GM19351 (cell line): ENCODE measurements at regions not wholly inside any gene's neighbourhood (a gene's known extent, or its start where the extent isn't known, plus 50 kb on each side); places are given as distances from the start of the nearest gene placed in this dataset.
A peak's percentile ranks its signal among the peaks of the same experiment; 100 is the strongest.

Experiments
- ATAC-seq: cut with Tn5 transposase; IDR thresholded peaks from one replicate; pipeline ENCODE4 v1.9.1; 2021; ENCODE audit warnings: mild to moderate bottlenecking, moderate library complexity; ENCODE audit not compliant: unreplicated experiment

DNA sequence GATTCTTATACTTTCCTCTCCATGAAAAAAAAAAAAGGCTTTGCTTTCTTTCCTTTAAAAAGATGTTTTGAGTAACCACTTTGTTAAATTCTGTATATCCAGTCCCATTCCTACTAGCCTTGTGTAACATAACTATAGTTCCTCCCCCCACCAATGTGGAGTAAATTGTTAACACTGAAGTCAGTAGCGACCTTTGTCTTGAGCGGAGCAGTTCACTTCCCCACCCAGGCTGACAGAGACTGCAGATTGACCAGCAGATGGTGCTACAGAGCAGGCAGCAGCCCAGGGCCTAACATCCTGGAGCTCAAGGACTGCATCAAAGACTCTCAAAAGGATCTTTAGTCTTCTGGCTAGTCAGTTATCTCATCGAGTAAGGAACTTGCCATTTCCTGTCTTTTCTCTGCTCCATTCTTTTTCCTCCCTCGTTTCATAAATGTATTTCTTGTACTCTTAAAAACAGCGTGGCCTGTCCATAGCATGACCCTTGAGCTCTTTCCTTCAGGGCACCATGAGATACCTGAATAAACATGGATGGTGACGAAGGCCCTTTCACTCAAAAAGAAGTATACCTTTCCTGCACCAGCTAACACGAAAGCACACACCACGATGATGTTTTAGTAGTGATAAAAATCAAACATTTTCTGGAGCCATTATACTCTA lies 503.5 kb upstream of the PKN2 start:
- ATAC-seq: peak; percentile 99

DNA sequence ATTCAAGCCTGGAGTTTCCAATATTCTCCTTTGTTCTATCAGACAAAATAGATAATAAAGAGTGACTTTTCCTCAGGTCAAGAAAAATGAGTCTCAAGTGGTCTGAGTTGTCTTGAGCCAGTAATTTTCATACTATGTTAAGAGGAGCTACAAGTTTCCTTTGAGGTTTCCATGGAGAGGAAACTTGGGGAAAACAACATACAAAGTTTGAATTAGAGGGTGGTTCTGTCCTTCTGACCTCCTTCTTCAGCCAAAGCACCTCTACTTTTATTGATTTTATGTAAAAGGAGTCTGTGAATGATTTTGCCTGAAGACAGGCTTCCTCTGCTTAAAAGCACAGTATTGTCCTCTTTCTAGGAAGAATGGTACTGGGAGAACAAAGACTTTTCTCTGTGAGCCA lies 497.2 kb upstream of the PKN2 start:
- no peak for ATAC-seq

GRCh38 chr1:88188038-88188437 lies 496.0 kb upstream of the PKN2 start:
- ATAC-seq: no peak

DNA sequence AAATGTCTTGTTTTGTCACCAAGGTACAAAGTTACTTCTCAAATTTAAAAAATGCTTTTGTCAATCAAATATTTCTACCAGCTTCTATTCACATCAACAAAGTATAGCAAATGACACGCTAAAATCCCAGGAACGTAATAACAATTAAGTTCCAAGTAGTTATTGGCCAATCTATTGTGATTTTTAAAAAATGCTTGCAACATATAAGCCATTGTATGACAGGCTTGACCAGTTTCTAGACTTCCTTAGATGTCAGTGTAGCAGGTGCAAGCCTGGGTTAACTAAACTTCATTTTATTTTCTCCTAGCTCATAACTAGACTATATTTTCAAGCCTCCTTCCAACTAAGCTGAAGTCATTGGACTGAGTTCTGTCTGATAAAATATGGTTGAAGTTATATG lies 494.5 kb upstream of the PKN2 start:
- ATAC-seq: no peak

DNA sequence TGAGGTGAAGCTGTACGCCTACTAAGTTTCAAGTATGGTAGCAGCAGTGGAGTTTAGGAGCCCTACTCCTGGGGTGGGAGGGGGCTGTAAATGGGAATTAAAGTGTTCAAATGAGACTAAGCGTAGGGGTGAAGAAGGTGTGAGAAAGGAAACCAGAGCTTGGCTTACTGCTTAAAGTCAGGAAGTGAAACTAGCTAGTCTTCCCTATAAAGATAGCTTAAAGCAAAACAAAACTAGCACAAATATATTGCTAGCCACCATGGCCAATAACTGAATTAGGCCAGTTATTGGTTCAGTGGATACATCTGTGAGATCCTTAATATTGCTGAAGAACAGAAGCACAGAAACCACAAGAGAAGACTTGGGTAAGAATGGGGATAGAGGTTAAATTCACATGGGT lies 492.2 kb upstream of the PKN2 start:
- ATAC-seq: peak; percentile 95

- ATAC-seq: no peak
These were observed 489.5 kb upstream of the PKN2 start for GRCh38 chr1:88194542-88194941.

DNA sequence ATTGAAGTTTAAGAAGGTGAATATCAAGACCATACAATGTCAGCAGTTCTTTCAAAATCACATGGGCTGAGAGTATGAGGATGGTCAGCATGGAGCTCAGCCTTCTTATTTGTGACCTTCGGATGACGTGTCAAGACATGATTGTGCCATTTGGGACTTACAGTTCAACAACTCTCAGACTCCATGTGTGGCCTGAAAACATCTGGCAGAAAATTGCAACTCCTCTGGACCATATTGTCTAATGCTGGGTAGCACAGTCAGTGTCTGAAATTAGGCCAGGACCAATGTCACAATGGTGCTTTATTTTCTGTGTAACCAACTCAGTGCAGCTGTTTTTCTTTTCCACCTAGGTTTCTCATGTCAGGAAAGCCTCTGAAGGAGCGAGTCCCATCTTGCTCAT lies 483.5 kb upstream of the PKN2 start:
- no peak for ATAC-seq

GRCh38 chr1:88204111-88204510 lies 480.0 kb upstream of the PKN2 start:
- no peak for ATAC-seq

DNA sequence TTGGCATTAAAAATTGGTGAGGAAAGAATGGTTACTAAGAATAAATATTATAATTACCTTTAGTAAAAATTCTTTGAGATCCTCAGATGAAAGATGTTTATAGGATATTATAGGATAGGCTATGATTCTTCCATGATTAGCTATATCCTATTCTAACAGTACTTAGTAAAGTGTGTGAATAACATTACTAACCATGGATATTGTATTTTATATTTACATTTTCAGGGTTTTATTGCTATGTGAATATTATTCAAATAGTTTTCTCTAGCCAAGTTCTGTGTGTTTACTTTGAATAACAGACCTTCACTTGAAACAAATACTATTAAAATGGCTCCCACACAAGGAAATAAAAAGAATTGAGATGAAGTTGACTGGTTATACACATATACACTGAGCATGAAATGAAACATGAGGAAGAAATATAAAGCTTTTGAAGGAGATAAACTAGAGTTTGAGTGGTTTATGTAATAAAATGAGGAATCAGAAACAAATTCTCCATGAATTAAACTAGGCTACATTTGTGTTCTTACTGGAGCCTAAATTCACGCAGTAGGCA lies 479.4 kb upstream of the PKN2 start:
- ATAC-seq: no peak

DNA sequence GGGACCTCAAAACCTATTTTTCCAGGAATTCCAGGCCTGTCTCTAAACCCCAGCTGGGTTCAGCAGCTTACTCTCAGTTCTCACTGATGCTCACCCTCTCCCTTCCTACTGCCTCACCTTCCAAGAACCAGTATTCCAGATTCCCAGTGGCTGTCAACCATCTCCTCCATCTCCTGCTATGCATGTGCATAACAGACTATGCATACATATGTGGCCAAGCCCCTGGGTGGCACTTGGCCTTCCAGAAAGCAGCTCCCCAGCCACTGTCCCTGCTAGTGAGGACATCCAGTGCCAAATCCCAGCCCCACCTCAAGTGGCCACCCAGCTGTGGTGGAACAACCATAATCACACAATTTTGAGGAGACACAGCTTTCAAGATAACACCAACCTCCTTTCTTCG lies 475.7 kb upstream of the PKN2 start:
- ATAC-seq: no peak

DNA sequence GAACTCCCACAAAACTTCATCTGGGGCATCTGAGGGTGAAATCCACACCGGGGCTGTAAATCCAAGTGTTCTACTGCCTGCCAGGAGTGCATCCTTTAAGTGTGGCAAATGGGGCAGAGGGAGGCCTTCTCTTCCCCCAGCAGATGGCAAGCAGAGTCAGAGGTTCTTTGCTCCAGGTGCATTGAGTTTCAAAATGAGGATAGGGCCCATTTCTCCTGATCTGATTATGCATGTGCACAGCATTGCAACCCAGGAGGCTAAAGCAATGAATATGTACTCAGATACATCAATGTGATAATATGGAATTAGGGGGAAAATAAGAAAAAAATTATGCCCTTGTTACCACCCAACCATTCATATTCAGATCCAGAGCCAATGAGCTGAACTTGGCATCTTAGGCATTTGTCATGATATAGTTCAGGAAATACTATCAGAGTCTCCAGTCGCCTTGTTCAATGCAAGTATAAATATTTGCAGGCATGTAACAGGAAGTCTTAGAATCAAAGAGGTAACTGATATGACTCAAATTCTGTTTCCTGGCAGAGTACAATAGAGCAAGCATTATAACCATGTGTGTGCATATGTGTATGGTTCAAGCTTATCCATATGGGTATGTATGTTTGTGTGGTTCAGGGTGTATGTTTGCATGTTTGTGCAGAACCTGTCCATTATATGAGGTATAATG lies 473.8 kb upstream of the PKN2 start:
- ATAC-seq: no peak

DNA sequence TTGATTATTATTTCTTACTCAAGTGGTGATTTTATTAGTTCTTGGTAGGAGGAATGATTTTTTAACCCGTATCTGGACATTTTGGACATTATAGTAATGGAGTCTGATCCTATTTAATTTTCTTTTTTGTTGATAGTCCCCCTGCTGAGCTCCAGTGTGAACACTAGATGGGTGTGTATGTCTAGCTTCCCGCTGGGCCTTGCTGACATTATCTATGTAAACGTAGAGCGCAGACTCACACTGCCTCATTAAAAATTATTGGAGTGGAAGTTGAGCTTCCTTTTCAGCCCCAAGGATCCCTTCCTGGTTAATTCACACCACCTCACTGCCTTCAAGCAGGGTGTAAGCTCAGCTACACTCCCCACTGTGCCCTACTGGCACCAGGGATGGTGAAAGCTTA lies 467.6 kb upstream of the PKN2 start:
- no peak for ATAC-seq

DNA sequence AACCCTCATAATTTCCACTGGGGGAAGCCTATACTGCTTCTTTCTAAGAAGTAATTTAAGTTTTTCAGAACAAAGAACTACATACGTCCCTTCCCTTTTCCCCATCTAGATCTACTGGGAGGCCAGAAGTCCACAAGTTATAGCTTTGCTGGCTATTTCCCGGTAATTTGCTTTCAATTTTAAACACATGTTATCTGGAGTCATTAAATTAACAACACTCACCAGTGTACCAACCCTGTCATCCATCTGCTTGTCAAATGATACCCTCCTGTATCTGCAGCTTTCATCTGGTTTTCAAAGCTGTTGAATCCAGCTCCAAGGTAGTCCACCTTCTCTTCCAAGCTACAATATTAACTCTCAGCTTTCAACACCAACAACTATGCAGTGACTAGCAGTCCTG lies 466.7 kb upstream of the PKN2 start:
- no peak for ATAC-seq

- no peak for ATAC-seq
These were observed 464.6 kb upstream of the PKN2 start for GRCh38 chr1:88219521-88219920.

GRCh38 chr1:88221411-88221810 lies 462.7 kb upstream of the PKN2 start:
- ATAC-seq: no peak

- ATAC-seq: no peak
These were observed 459.2 kb upstream of the PKN2 start for GRCh38 chr1:88224906-88225305.

DNA sequence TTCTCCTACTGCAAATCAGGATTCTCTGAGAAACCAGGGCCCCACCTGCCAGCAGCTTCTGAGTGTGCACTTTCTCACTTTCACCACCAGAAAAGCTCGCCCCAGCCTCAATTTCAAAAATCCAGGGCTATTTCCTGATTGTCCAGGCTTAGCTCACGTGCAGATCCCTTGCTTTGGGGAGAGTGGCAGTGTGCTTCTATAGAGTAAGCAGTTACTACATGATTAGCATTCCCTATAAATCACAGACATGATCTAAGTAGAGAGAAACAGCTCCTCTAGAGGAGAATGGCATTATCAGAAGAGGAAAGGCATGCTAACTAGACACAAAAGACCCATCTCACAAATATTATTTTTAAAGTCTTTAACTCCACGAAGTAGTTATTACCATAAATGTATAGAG lies 456.0 kb upstream of the PKN2 start:
- ATAC-seq: no peak

- no peak for ATAC-seq
These were observed 453.9 kb upstream of the PKN2 start for GRCh38 chr1:88230126-88230525.

DNA sequence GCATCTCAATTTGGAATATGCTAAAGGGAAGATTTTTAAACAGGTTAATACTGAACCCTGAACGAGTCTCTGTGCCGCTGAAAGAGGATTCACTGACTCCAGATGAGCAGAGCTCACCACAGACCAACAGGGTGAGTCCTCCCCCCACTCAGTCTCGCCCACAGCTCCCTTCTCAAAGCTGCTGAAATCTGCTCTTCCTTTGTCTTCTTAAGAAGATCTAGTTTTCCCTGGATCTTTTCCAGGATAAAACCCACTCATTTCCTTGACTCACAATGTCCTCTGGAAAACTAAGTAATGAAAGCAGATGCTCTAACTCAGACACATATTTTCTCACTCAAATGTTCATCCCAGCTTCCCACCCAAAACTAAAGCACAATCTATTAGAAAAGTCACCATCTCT lies 447.0 kb upstream of the PKN2 start:
- ATAC-seq: no peak

- ATAC-seq: no peak
These were observed 444.9 kb upstream of the PKN2 start for GRCh38 chr1:88239205-88239604.

DNA sequence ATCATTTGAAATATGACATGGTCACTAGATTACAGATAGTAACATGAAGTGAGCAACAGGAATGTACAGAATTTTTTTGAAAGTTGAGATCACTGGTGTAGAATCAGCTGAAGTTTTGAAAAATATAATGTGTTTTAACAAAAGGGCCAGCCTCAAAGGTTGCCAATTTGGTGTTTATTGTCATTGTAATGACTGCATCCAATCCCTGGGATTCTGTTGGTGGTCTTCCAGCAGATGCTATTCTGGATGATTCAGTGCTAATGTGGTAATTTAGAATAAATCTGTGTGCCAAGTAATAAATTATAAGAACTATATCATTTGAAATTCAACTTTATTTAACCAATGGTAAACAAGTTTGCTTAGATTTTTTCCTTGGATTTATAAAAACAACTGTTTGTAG lies 436.4 kb upstream of the PKN2 start:
- ATAC-seq: no peak

GRCh38 chr1:88250915-88251314 lies 433.2 kb upstream of the PKN2 start:
- ATAC-seq: no peak

DNA sequence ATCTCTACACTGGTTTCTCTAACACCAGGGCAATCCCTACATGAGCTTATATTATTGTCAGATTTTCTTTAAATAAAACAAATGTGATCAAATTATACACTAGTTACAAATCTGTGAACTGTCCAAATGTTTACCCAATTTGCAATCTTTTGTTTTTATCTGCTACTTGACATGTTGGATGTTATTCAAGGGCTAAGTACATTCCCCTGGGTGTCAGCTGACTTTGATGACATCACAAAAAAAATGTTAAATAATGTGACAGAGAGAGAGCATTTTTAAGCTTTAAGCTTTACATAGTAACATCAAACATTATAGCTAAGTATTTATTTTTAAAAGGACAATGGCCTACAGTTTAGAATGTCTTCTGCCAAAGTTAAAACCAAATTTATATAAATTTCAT lies 431.3 kb upstream of the PKN2 start:
- ATAC-seq: no peak
